Subcutaneous abdominal adipose tissue (tissue), 5 donors: ENCODE measurements at regions not wholly inside any gene's neighbourhood (a gene's known extent, or its start where the extent isn't known, plus 50 kb on each side); places are given as distances from the start of the nearest gene placed in this dataset.

Experiments
- H3K27ac ChIP-seq: one replicate; pipeline ENCODE4 v1.7.0; 2013; ENCODE audit warnings: low read depth, mild to moderate bottlenecking, inconsistent platforms, low read length, moderate library complexity
- H3K27me3 ChIP-seq, 5 donors: one replicate each; pipeline ENCODE4 v1.7.0; 2013; ENCODE audit warnings: low read length in 5 of 5, inconsistent platforms in 1 of 5; ENCODE audit not compliant: control insufficient read depth in 5 of 5, insufficient read depth in 4 of 5
- H3K36me3 ChIP-seq, 5 donors: one replicate each; pipeline ENCODE4 v1.7.0; 2013; ENCODE audit warnings: low read length in 5 of 5; ENCODE audit not compliant: control insufficient read depth in 5 of 5, insufficient read depth in 5 of 5
- H3K4me1 ChIP-seq, 5 donors: one replicate each; pipeline ENCODE4 v1.7.0; 2013; ENCODE audit warnings: low read length in 5 of 5, mild to moderate bottlenecking in 3 of 5, moderate library complexity in 1 of 5; ENCODE audit not compliant: control insufficient read depth in 5 of 5, insufficient read depth in 5 of 5
- H3K4me3 ChIP-seq, 5 donors: one replicate each; pipeline ENCODE4 v1.7.0; 2013; ENCODE audit warnings: low read length in 5 of 5, low read depth in 1 of 5
- H3K9ac ChIP-seq, 5 donors: one replicate each; pipeline ENCODE4 v1.7.0; 2013; ENCODE audit warnings: low read length in 5 of 5, mild to moderate bottlenecking in 4 of 5, moderate library complexity in 3 of 5
- H3K9me3 ChIP-seq, 5 donors: one replicate each; pipeline ENCODE4 v1.7.0; 2013; ENCODE audit warnings: low read length in 5 of 5; ENCODE audit not compliant: control insufficient read depth in 5 of 5
- donor health status: healthy.
- donor health status: healthy.
- donor health status: healthy.
- donor health status: healthy.
- donor health status: healthy.

GRCh38 chr11:45528435-45528834 lies 137.0 kb downstream of the CHST1 start:
- Histone ChIP-seq H3K9ac (no peak overlapping the region), H3K27ac (no peak overlapping the region), H3K27me3 (peaks cover 0 to 6% (median 0%) of the 10 kb centered on the region in 5 donors), H3K4me1 (no peaks in the 10 kb centered on the region), H3K4me3 (no peak overlapping the region), H3K36me3 (no peaks in the 10 kb centered on the region), H3K9me3 (no peaks in the 10 kb centered on the region)

- Histone ChIP-seq H3K9ac (no peak overlapping the region), H3K9me3 (peaks cover 0 to 3% (median 0%) of the 10 kb centered on the region in 5 donors), H3K4me3 (no peak overlapping the region), H3K36me3 (no peaks in the 10 kb centered on the region), H3K4me1 (no peaks in the 10 kb centered on the region), H3K27ac (no peak overlapping the region), H3K27me3 (peaks cover 0 to 6% (median 0%) of the 10 kb centered on the region in 5 donors)
These were observed 137.5 kb downstream of the CHST1 start for GRCh38 chr11:45527898-45528297.

GRCh38 chr11:45525393-45525792 lies 140.0 kb downstream of the CHST1 start:
- Histone ChIP-seq H3K36me3 (no peaks in the 10 kb centered on the region), H3K4me1 (no peaks in the 10 kb centered on the region), H3K4me3 (no peak overlapping the region), H3K27me3 (peaks cover 0 to 2% (median 0%) of the 10 kb centered on the region in 5 donors), H3K9me3 (peaks cover 0 to 8% (median 3%) of the 10 kb centered on the region in 5 donors), H3K27ac (no peak overlapping the region), H3K9ac (no peak overlapping the region)

GRCh38 chr11:45523760-45524159 lies 141.7 kb downstream of the CHST1 start:
- no peak overlapping the region for H3K27ac ChIP-seq
- no peak overlapping the region for H3K4me3 ChIP-seq

DNA sequence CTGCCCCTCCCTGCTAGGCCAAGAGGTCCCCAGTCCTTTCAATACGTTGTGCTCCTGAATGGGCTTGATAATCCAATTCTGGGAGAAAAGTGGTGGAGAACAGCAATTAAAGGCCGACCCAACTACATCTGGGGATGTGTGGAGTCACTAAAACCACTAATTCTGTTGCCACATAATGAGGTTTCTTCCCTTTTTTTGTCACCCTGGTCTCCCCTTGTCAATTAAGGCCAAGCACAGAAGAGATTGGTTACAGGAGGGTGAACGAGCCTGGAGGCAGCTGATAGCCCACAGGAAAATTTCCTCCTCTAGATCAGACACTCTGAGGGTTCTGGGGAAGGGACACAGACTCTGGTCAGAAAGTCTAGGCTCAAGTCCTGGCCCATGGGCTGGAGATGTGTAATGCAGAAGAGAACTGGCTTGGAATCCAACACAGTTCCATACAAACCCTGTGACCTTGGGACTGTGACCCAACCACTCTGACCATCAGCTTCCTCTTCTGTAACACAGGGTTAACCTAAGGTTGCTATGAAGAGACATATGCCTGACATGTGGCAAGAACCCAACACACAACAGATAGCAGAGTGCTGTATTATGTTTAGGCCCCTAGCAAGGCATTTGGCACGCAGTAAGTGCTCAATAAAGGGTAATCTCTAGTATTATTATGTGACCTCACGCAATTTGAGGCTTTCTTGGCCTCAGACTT lies 146.4 kb downstream of the CHST1 start:
- Histone ChIP-seq H3K27ac (no peak overlapping the region), H3K4me1 (no peaks in the 10 kb centered on the region), H3K36me3 (no peaks in the 10 kb centered on the region), H3K9me3 (peaks cover 0 to 8% (median 3%) of the 10 kb centered on the region in 5 donors), H3K4me3 (no peak overlapping the region), H3K27me3 (no peaks in the 10 kb centered on the region), H3K9ac (no peak overlapping the region)

More at GRCh38 chr11:45523760-45524159, 141.7 kb downstream of the CHST1 start:
- H3K36me3 ChIP-seq = no peaks in the 10 kb centered on the region
- no peak overlapping the region for H3K9ac ChIP-seq
- no peaks in the 10 kb centered on the region for H3K4me1 ChIP-seq
- peaks cover 0 to 8% (median 3%) of the 10 kb centered on the region in 5 donors for H3K9me3 ChIP-seq
- peaks cover 0 to 2% (median 0%) of the 10 kb centered on the region in 5 donors for H3K27me3 ChIP-seq

GRCh38 chr11:45518141-45518832 lies 147.1 kb downstream of the CHST1 start:
- no peaks in the 10 kb centered on the region for H3K4me1 ChIP-seq

GRCh38 chr11:45517171-45517770 lies 148.2 kb downstream of the CHST1 start:
- H3K4me1 ChIP-seq = no peaks in the 10 kb centered on the region
- no peak overlapping the region for H3K9ac ChIP-seq
- no peaks in the 10 kb centered on the region for H3K27me3 ChIP-seq
- H3K36me3 ChIP-seq = no peaks in the 10 kb centered on the region
- no peak overlapping the region for H3K27ac ChIP-seq
- peaks cover 0 to under 1% (median 0%) of the 10 kb centered on the region in 5 donors for H3K9me3 ChIP-seq
- H3K4me3 ChIP-seq = no peak overlapping the region

More at GRCh38 chr11:45518141-45518832, 147.1 kb downstream of the CHST1 start:
- no peak overlapping the region for H3K27ac ChIP-seq
- no peaks in the 10 kb centered on the region for H3K36me3 ChIP-seq
- no peak overlapping the region for H3K4me3 ChIP-seq
- peaks cover 0 to 8% (median 3%) of the 10 kb centered on the region in 5 donors for H3K9me3 ChIP-seq
- no peaks in the 10 kb centered on the region for H3K27me3 ChIP-seq
- no peak overlapping the region for H3K9ac ChIP-seq

GRCh38 chr11:45513821-45514340 lies 151.5 kb downstream of the CHST1 start:
- Histone ChIP-seq H3K27ac (no peak overlapping the region), H3K4me3 (no peak overlapping the region), H3K27me3 (peaks cover 0 to 4% (median 0%) of the 10 kb centered on the region in 5 donors), H3K9ac (no peak overlapping the region), H3K9me3 (no peaks in the 10 kb centered on the region), H3K4me1 (no peaks in the 10 kb centered on the region), H3K36me3 (no peaks in the 10 kb centered on the region)

- H3K27me3 ChIP-seq = peaks cover 0 to 4% (median 0%) of the 10 kb centered on the region in 5 donors
- no peak overlapping the region for H3K4me3 ChIP-seq
- H3K9me3 ChIP-seq = no peaks in the 10 kb centered on the region
- H3K4me1 ChIP-seq = no peaks in the 10 kb centered on the region
- no peaks in the 10 kb centered on the region for H3K36me3 ChIP-seq
- no peak overlapping the region for H3K9ac ChIP-seq
- no peak overlapping the region for H3K27ac ChIP-seq
These were observed 152.8 kb downstream of the CHST1 start for GRCh38 chr11:45512471-45513148.
